Tibial nerve (tissue), 4 donors: ENCODE measurements at regions not wholly inside any gene's neighbourhood (a gene's known extent, or its start where the extent isn't known, plus 50 kb on each side); places are given as distances from the start of the nearest gene placed in this dataset.

Source experiments
- CTCF ChIP-seq, 5 experiments: fragments of 200-600 bp in 3 of 5; fragments of 450-650 bp in 2 of 5; sonication (generic) in 3 of 5; IDR thresholded peaks; one replicate each; pipeline ENCODE4 v1.5.1; 2016 to 2019; ENCODE audit warnings: antibody characterized with exemption in 5 of 5, mild to moderate bottlenecking in 3 of 5, moderate library complexity in 2 of 5
- EP300 ChIP-seq, 2 donors: sonication (generic); formaldehyde crosslinking; IDR thresholded peaks; one replicate each; pipeline ENCODE4 v1.6.1; 2017; ENCODE audit warnings: antibody characterized with exemption in 2 of 2, mild to moderate bottlenecking in 1 of 2
- POLR2A ChIP-seq, 2 donors: fragments of 450-650 bp; IDR thresholded peaks; one replicate each; pipeline ENCODE4 v1.6.1; 2017; ENCODE audit warnings: antibody characterized with exemption in 2 of 2, mild to moderate bottlenecking in 2 of 2, moderate library complexity in 2 of 2

GRCh38 chr7:19465861-19466260, 243.0 kb downstream of the POLR1F start:
- TF ChIP-seq CTCF (IDR thresholded peaks at IDR 0.05) = no peak
- TF ChIP-seq POLR2A (IDR thresholded peaks at IDR 0.05) = no peak
- no peak for TF ChIP-seq EP300 (IDR thresholded peaks at IDR 0.05)
